Neural progenitor cell (in vitro differentiated cells): ENCODE measurements at regions not wholly inside any gene's neighbourhood (a gene's known extent, or its start where the extent isn't known, plus 50 kb on each side); places are given as distances from the start of the nearest gene placed in this dataset.

Experiments used
- CTCF ChIP-seq: fragments of 200-600 bp; sonication (generic); IDR thresholded peaks from 2 replicates; pipeline ENCODE4 v1.5.1; 2017; ENCODE audit warnings: antibody characterized with exemption, mild to moderate bottlenecking
- EZH2phosphoT487 ChIP-seq: fragments of 200-600 bp; sonication (generic); IDR thresholded peaks from 2 replicates; pipeline ENCODE4 v1.6.1; 2017; ENCODE audit warnings: antibody characterized with exemption

- TF ChIP-seq CTCF, result no peak
- TF ChIP-seq EZH2phosphoT487, result no peak
Measured at GRCh38 chr6:2550247-2550646, 200.5 kb downstream of the MYLK4 start.
